Adrenal gland (tissue), 5 donors: ENCODE measurements at regions not wholly inside any gene's neighbourhood (a gene's known extent, or its start where the extent isn't known, plus 50 kb on each side); places are given as distances from the start of the nearest gene placed in this dataset.
"Not testable (repeated sequence)": the region's sequence is repeated elsewhere in the genome, so short reads cannot be mapped to it uniquely, and the experiment has no call there.

ENCODE experiments used
- POLR2A ChIP-seq, 2 donors: fragments of 450-650 bp; IDR thresholded peaks; one replicate each; pipeline ENCODE4 v1.6.1; 2017; ENCODE audit warnings: antibody characterized with exemption in 2 of 2, mild to moderate bottlenecking in 2 of 2, moderate library complexity in 1 of 2
- TF ChIP-seq, protein P1 (sequence below), 6 experiments: fragments of 450-650 bp in 4 of 6; fragments of 200-600 bp in 2 of 6; sonication (generic) in 1 of 6; IDR thresholded peaks; 1 replicate in 5 of 6; 2 replicates in 1 of 6; pipeline versions ENCODE4 v1.5.1 to v1.8.0; 2016 to 2021; ENCODE audit warnings: antibody characterized with exemption in 6 of 6, mild to moderate bottlenecking in 2 of 6, moderate library complexity in 1 of 6
- donor health status: DM: no; HTN: no; CAD: no.

DNA sequence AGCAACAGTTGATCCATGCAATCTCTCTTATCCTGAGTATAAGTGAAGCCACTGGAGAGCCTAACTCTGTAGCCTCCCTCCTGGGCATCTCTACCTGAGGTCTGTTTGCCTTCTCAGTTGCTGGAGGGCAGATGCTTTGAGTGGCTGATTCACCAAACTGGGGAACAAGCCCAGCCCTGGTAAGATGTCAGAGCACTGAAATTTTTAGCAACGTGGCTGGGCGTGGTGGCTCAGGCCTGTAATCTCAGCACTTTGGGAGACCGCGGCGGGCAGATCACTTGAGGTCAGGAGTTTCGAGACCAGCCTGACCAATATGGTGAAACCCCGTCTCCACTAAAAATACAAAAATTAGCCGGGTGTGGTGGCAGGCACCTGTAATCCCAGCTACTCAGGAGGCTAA lies 812.0 kb upstream of the EEF2KMT start:
- TF ChIP-seq, protein P1, sequence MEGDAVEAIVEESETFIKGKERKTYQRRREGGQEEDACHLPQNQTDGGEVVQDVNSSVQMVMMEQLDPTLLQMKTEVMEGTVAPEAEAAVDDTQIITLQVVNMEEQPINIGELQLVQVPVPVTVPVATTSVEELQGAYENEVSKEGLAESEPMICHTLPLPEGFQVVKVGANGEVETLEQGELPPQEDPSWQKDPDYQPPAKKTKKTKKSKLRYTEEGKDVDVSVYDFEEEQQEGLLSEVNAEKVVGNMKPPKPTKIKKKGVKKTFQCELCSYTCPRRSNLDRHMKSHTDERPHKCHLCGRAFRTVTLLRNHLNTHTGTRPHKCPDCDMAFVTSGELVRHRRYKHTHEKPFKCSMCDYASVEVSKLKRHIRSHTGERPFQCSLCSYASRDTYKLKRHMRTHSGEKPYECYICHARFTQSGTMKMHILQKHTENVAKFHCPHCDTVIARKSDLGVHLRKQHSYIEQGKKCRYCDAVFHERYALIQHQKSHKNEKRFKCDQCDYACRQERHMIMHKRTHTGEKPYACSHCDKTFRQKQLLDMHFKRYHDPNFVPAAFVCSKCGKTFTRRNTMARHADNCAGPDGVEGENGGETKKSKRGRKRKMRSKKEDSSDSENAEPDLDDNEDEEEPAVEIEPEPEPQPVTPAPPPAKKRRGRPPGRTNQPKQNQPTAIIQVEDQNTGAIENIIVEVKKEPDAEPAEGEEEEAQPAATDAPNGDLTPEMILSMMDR (IDR thresholded peaks at IDR 0.05): not testable (repeated sequence)
- not testable (repeated sequence) for TF ChIP-seq POLR2A (IDR thresholded peaks at IDR 0.05)
